IMR-90 (cell line): ENCODE measurements at regions not wholly inside any gene's neighbourhood (a gene's known extent, or its start where the extent isn't known, plus 50 kb on each side); places are given as distances from the start of the nearest gene placed in this dataset.

ENCODE experiments used
- ATAC-seq: fragments of 200-7000 bp; cut with Tn5 transposase; 2 replicates; pipeline ENCODE4 v1.9.1; 2020; ENCODE audit warnings: low read depth, mild to moderate bottlenecking, moderate library complexity
- BruUV-seq: library from RNA; stranded (reverse); fragments of 400-500 nt; replicated peaks from 2 replicates; lab custom pipeline; 2021; lab: Mats Ljungman, UMichigan
- CTCF ChIA-PET: fragments of 300-600 bp; formaldehyde crosslinking; extraction: SDS; loops from one replicate; lab custom pipeline; 2021; ENCODE audit warnings: antibody characterized with exemption; lab: Yijun Ruan, JAX
- POLR2A ChIA-PET: fragments of 300-600 bp; sonication (Branson Sonifier 250); formaldehyde crosslinking; loops from one replicate; lab custom pipeline; 2022; ENCODE audit warnings: antibody characterized with exemption; ENCODE audit not compliant: unreplicated experiment; lab: Charles Lee
- DNase-seq: peaks from one replicate; pipeline ENCODE4 v3.0.0; 2013
- H2AFZ ChIP-seq: replicated peaks from 2 replicates; pipeline ENCODE3; 2013; ENCODE audit warnings: low read length, mild to moderate bottlenecking; ENCODE audit not compliant: poor library complexity
- H2AK5ac ChIP-seq: 2 replicates; pipeline ENCODE4 v1.6.1; 2013; ENCODE audit warnings: low read depth, low read length, inconsistent platforms
- H2AK9ac ChIP-seq: replicated peaks from 2 replicates; pipeline ENCODE3; 2013; ENCODE audit warnings: mild to moderate bottlenecking, low read depth, low read length, moderate library complexity; ENCODE audit not compliant: poor library complexity
- H2BK120ac ChIP-seq: 2 replicates; pipeline ENCODE4 v1.6.1; 2013; ENCODE audit warnings: low read depth, low read length, inconsistent platforms
- H2BK15ac ChIP-seq: 3 replicates; pipeline ENCODE4 v1.6.1; 2013; ENCODE audit warnings: low read depth, low read length, inconsistent platforms
- H2BK20ac ChIP-seq: 2 replicates; pipeline ENCODE4 v1.6.1; 2013; ENCODE audit warnings: low read depth, mild to moderate bottlenecking, inconsistent platforms, low read length, moderate library complexity
- H2BK5ac ChIP-seq: 2 replicates; pipeline ENCODE4 v1.6.1; 2013; ENCODE audit warnings: mild to moderate bottlenecking, low read depth, low read length, inconsistent platforms; ENCODE audit not compliant: poor library complexity, severe bottlenecking
- H3K14ac ChIP-seq: replicated peaks from 2 replicates; pipeline ENCODE4 v1.6.1; 2013; ENCODE audit warnings: low read depth, low read length, inconsistent platforms
- H3K18ac ChIP-seq: 2 replicates; pipeline ENCODE4 v1.6.1; 2013; ENCODE audit warnings: low read depth, low read length, control low read depth
- H3K23ac ChIP-seq: 2 replicates; pipeline ENCODE4 v1.6.1; 2013; ENCODE audit warnings: low read depth, low read length, inconsistent platforms
- H3K27ac ChIP-seq: 2 replicates; pipeline ENCODE4 v1.5.1; 2013; ENCODE audit warnings: mild to moderate bottlenecking, control low read depth, low read length; ENCODE audit not compliant: insufficient read depth
- H3K27me3 ChIP-seq: 2 replicates; pipeline ENCODE4 v1.6.1; 2013; ENCODE audit warnings: low read length; ENCODE audit not compliant: control insufficient read depth, insufficient read depth
- H3K36me3 ChIP-seq: 2 replicates; pipeline ENCODE4 v1.6.1; 2013; ENCODE audit warnings: low read length, mixed read lengths; ENCODE audit not compliant: control insufficient read depth, insufficient read depth
- H3K4ac ChIP-seq: 2 replicates; pipeline ENCODE4 v1.6.1; 2013; ENCODE audit warnings: low read depth, low read length, inconsistent platforms
- H3K4me1 ChIP-seq: 2 replicates; pipeline ENCODE4 v1.6.1; 2013; ENCODE audit warnings: low read length, mixed read lengths; ENCODE audit not compliant: control insufficient read depth, insufficient read depth
- H3K4me2 ChIP-seq: 2 replicates; pipeline ENCODE4 v1.6.1; 2013; ENCODE audit warnings: low read depth, mild to moderate bottlenecking, control low read depth, low read length, moderate library complexity
- H3K4me3 ChIP-seq: 2 replicates; pipeline ENCODE4 v1.5.1; 2013; ENCODE audit warnings: low read depth, mild to moderate bottlenecking, control low read depth, low read length, moderate library complexity; ENCODE audit not compliant: insufficient read depth
- H3K56ac ChIP-seq: 2 replicates; pipeline ENCODE4 v1.6.1; 2013; ENCODE audit warnings: low read length, inconsistent platforms; ENCODE audit not compliant: insufficient read depth; ENCODE audit errors: extremely low read depth
- H3K79me1 ChIP-seq, 2 experiments: 2 replicates each; pipeline ENCODE4 v1.6.1; 2013; ENCODE audit warnings: low read length in 2 of 2, inconsistent platforms in 1 of 2, low read depth in 1 of 2
- H3K9ac ChIP-seq: 2 replicates; pipeline ENCODE4 v1.6.1; 2013; ENCODE audit warnings: low read depth, low read length, control low read depth
- H3K9me1 ChIP-seq: 2 replicates; pipeline ENCODE4 v1.6.1; 2013; ENCODE audit warnings: low read length, inconsistent platforms; ENCODE audit not compliant: insufficient read depth
- H3K9me3 ChIP-seq: 2 replicates; pipeline ENCODE4 v1.6.1; 2013; ENCODE audit warnings: low read length; ENCODE audit not compliant: control insufficient read depth, insufficient read depth
- H4K20me1 ChIP-seq: 2 replicates; pipeline ENCODE4 v1.6.1; 2013; ENCODE audit warnings: low read length, inconsistent platforms; ENCODE audit not compliant: insufficient read depth
- H4K5ac ChIP-seq: 2 replicates; pipeline ENCODE4 v1.6.1; 2013; ENCODE audit warnings: mild to moderate bottlenecking, low read depth, low read length, control low read depth
- H4K8ac ChIP-seq, 2 experiments: 2 replicates each; pipeline ENCODE4 v1.6.1; 2013; ENCODE audit warnings: low read depth in 2 of 2, low read length in 2 of 2, control low read depth in 1 of 2, inconsistent platforms in 1 of 2
- H4K91ac ChIP-seq: 2 replicates; pipeline ENCODE4 v1.6.1; 2013; ENCODE audit warnings: low read depth, low read length, inconsistent platforms; ENCODE audit not compliant: insufficient read depth
- BHLHE40 ChIP-seq: fragments of 150-350 bp; IDR thresholded peaks from 2 replicates; pipeline ENCODE4 v1.6.1; 2016; ENCODE audit warnings: mild to moderate bottlenecking, low read depth, low read length
- CEBPB ChIP-seq: IDR thresholded peaks from 2 replicates; pipeline ENCODE4 v1.6.1; 2012; ENCODE audit warnings: low read depth, low read length, improper control_type of control experiment
- CHD1 ChIP-seq: IDR thresholded peaks from 2 replicates; pipeline ENCODE4 v1.6.1; 2012; ENCODE audit warnings: low read depth, low read length, improper control_type of control experiment
- CTCF ChIP-seq: conservative IDR thresholded peaks from 2 replicates; pipeline ENCODE4 v1.5.1; 2012; ENCODE audit warnings: mild to moderate bottlenecking, low read depth, low read length, improper control_type of control experiment
- ELK1 ChIP-seq: fragments of 150-350 bp; IDR thresholded peaks from 2 replicates; pipeline ENCODE4 v1.6.1; 2016; ENCODE audit warnings: low read depth, mild to moderate bottlenecking, low read length, moderate library complexity, borderline replicate concordance
- FOS ChIP-seq: fragments of 150-350 bp; IDR thresholded peaks from 2 replicates; pipeline ENCODE4 v1.6.1; 2016; ENCODE audit warnings: low read depth, low read length
- MAFK ChIP-seq: IDR thresholded peaks from 2 replicates; pipeline ENCODE4 v1.6.1; 2012; ENCODE audit warnings: low read depth, low read length, improper control_type of control experiment
- MAZ ChIP-seq: IDR thresholded peaks from 2 replicates; pipeline ENCODE4 v1.6.1; 2012; ENCODE audit warnings: low read depth, mild to moderate bottlenecking, low read length, improper control_type of control experiment, moderate library complexity, borderline replicate concordance
- MXI1 ChIP-seq: IDR thresholded peaks from 2 replicates; pipeline ENCODE4 v1.6.1; 2012; ENCODE audit warnings: low read depth, mild to moderate bottlenecking, low read length, moderate library complexity, borderline replicate concordance
- NFE2L2 ChIP-seq: fragments of 150-350 bp; IDR thresholded peaks from 2 replicates; pipeline ENCODE4 v1.6.1; 2016; ENCODE audit warnings: low read depth, mild to moderate bottlenecking, low read length
- POLR2A ChIP-seq: IDR thresholded peaks from 2 replicates; pipeline ENCODE4 v1.6.1; 2012; ENCODE audit warnings: mild to moderate bottlenecking, low read depth, low read length
- RAD21 ChIP-seq: IDR thresholded peaks from 2 replicates; pipeline ENCODE4 v1.6.1; 2012; ENCODE audit warnings: low read length, improper control_type of control experiment
- RCOR1 ChIP-seq: IDR thresholded peaks from 2 replicates; pipeline ENCODE4 v1.6.1; 2012; ENCODE audit warnings: mild to moderate bottlenecking, low read length, improper control_type of control experiment; ENCODE audit not compliant: insufficient replicate concordance
- RFX5 ChIP-seq: IDR thresholded peaks from 2 replicates; pipeline ENCODE4 v1.8.0; 2012; ENCODE audit warnings: low read depth, mild to moderate bottlenecking, low read length, moderate library complexity
- SMC3 ChIP-seq: fragments of 150-350 bp; IDR thresholded peaks from 2 replicates; pipeline ENCODE4 v1.6.1; 2016; ENCODE audit warnings: low read depth, mild to moderate bottlenecking, antibody characterized with exemption, low read length, moderate library complexity
- USF2 ChIP-seq: fragments of 150-350 bp; IDR thresholded peaks from 2 replicates; pipeline ENCODE4 v1.6.1; 2017; ENCODE audit warnings: mild to moderate bottlenecking, antibody characterized with exemption, low read length, low read depth
- WGBS, 2 experiments: methylation state at CpG; one replicate each; pipeline versions ENCODE4 v1.1.5 to v1.1.7; 2013; ENCODE audit warnings: missing lambda C conversion rate in 2 of 2; ENCODE audit not compliant: insufficient read length in 1 of 2; ENCODE audit errors: extremely low coverage in 2 of 2; 5-methylcytosine and 5-hydroxymethylcytosine counted together
- dilution Hi-C: fragments of 300-500 bp; cut with HindIII; formaldehyde crosslinking; loops from one replicate; pipeline ENCODE4 v1.14.3; 2018; ENCODE audit warnings: low sequenced_read_pairs; ENCODE audit not compliant: unreplicated experiment
- in situ Hi-C: fragments of 300-500 bp; cut with MboI; formaldehyde crosslinking; loops from 3 replicates; pipeline ENCODE4 v1.14.3; 2019; ENCODE audit warnings: low sequenced_read_pairs, inconsistent platforms, mixed read lengths
- intact Hi-C: fragments of 100-400 bp; cut with micrococcal nuclease; formaldehyde crosslinking; loops from 2 replicates; pipeline ENCODE4 v1.10.0; 2022

GRCh38 chr7:26076691-26077090 is 75.3 kb upstream of the NFE2L3 start:
- no peak overlapping the region for H4K91ac ChIP-seq
- in situ Hi-C loops (loop anchor here (25.0 kb wide), 1 partner anchor 586 kb away; no protein-coding TSS in a partner anchor), dilution Hi-C loops (no loop called here), intact Hi-C loops (no loop called here)
- WGBS, 2 experiments: 56% methylated on average over 4 of the region's 6 CpGs; no CpG with 5 or more reads in 1 of the 2 experiments
- no peak overlapping the region for H2BK20ac ChIP-seq
- ChIA-PET CTCF (interaction anchor here (0.7 to 2.6 kb wide), 2 partner anchors 14 to 153 kb away, joined by 3 to 9 read pairs; no protein-coding TSS in a partner anchor), POLR2A (no interaction called here)
- no peak overlapping the region for H3K4me3 ChIP-seq
- H2BK15ac ChIP-seq: no peak overlapping the region
- no peak for ATAC-seq
- H3K36me3 ChIP-seq: no peaks in the 10 kb centered on the region
- H3K27me3 ChIP-seq: peaks cover 36% of the 10 kb centered on the region
- H2AK5ac ChIP-seq: no peak overlapping the region
- H3K79me1 ChIP-seq: no peaks in the 10 kb centered on the region
- H2BK5ac ChIP-seq: no peak overlapping the region
- H3K9me1 ChIP-seq: no peaks in the 10 kb centered on the region
- no peak overlapping the region for H2AK9ac ChIP-seq
- no peak overlapping the region for H3K18ac ChIP-seq
- H4K20me1 ChIP-seq: no peaks in the 10 kb centered on the region
- DNase-seq: no peak
- H2BK120ac ChIP-seq: no peak overlapping the region
- H3K27ac ChIP-seq: no peak overlapping the region
- no peak overlapping the region for H3K4ac ChIP-seq
- no peak overlapping the region for H3K9ac ChIP-seq
- no peak overlapping the region for H3K23ac ChIP-seq
- no peaks in the 10 kb centered on the region for H3K9me3 ChIP-seq
- no peak overlapping the region for H3K14ac ChIP-seq
- H4K5ac ChIP-seq: no peak overlapping the region
- H4K8ac ChIP-seq: no peak overlapping the region
- H3K4me2 ChIP-seq: no peak overlapping the region
- H3K56ac ChIP-seq: no peak overlapping the region
- H2AFZ ChIP-seq: no peak overlapping the region
- no peaks in the 10 kb centered on the region for H3K4me1 ChIP-seq
- TF ChIP-seq USF2: no peak
- TF ChIP-seq RAD21: no peak
- TF ChIP-seq RFX5: no peak
- no peak for TF ChIP-seq POLR2A
- no peak for TF ChIP-seq FOS
- TF ChIP-seq CEBPB: no peak
- no peak for TF ChIP-seq NFE2L2
- TF ChIP-seq RCOR1: no peak
- no peak for TF ChIP-seq CTCF
- TF ChIP-seq SMC3: no peak
- no peak for TF ChIP-seq MAFK
- no peak for TF ChIP-seq CHD1
- no peak for TF ChIP-seq ELK1
- no peak for TF ChIP-seq BHLHE40
- TF ChIP-seq MAZ: no peak
- no peak for TF ChIP-seq MXI1
- no TSS peak for BruUV-seq
